ENCODE measurements at regions not wholly inside any gene's neighbourhood (a gene's known extent, or its start where the extent isn't known, plus 50 kb on each side); places are given as distances from the start of the nearest gene placed in this dataset.

- TF ChIP-seq CTCF (conservative IDR thresholded peaks at IDR 0.05 in 1 of 2, IDR thresholded peaks at IDR 0.05 in 1 of 2; ENCODE audit: low read depth in 1 of 2, low read length in 2 of 2) (no peak), EZH2 (IDR thresholded peaks at IDR 0.05; ENCODE audit: low read length, missing control alignments) (no peak)
These were observed 90.3 kb downstream of the CCDC185 start for GRCh38 chr1:223483511-223483910.

All from fibroblast of lung (primary cell).